Fibroblast of skin of abdomen (primary cell): ENCODE measurements at regions not wholly inside any gene's neighbourhood (a gene's known extent, or its start where the extent isn't known, plus 50 kb on each side); places are given as distances from the start of the nearest gene placed in this dataset.
A peak's percentile ranks its signal among the peaks of the same experiment; 100 is the strongest.

Source experiments
- DNase-seq: peaks from one replicate; pipeline ENCODE4 v3.0.0-alpha.2; 2013

DNA sequence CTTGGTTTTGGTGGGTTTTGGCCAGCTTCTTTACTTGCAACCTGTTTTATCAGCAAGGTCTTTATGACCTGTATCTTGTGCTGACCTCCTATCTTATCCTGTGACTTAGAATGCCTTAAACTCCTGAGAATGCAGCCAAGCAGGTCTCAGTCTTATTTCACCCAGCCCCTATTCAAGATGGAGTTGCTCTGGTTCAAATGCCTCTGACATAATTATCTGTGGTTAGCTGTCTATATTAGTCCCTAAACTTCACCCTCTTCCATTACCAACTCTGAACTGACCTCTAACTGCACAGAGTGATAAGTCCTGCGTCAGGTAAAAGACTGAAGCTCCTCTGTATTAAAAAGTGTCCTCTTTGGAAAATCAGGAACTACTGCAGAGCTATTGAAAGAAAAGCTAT is 61.9 kb upstream of the CD96 start:
- no peak for DNase-seq

DNA sequence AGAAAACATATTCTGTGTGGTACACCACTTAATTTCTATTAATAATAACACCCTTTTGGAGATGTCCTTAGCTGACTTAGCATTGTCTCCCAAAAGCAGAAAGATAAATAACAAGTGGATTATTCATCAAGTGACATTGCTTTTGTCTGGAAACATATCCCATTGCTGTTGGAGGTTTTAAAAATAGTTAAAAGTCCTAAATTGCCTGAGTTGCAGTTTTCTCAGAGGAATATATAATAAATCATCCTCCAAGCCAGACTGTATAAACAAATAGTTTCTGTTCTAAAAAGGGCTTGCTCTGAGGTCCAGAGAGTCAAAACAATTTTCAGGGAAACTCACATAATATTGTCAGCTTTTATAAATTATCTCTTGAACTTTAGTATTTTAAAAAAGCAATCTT is 60.4 kb upstream of the CD96 start:
- peak; percentile 47 for DNase-seq

DNA sequence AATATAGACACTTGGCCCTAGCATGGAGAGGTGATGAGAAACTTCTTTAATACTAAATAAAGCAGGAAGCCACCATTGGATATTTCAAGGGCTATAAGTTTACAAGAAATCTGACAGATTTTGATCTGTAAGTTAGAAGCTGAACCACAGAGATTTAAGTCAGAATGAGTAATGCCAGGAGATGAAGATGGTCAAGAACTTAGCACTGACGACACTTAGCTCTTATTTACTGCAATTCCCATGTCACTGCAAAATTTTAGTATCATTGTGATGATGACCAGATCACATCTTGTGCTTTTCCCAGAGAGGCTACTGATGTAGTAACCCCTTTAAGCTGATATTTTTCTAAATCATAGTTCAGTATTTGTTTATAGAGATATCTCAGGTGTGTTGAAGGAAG is 59.4 kb upstream of the CD96 start:
- DNase-seq, result no peak

DNA sequence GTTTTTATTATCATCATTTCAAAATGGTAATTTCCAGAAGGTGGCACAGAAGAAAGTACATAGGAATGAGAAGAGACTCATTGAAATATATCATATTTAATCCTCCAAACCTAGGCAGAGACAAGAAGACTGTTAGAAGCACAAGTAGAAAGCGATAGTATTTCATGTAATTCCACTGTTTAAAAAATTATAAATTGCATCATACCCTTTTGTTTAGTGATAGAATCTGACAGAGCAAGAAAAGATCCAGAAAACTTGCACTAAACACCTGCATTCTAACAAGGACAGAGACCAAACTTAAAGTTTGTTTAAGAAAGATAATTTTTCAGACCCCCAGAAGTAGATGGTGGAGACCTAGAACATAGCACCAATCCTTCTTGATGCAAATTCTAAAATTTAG is 56.9 kb upstream of the CD96 start:
- no peak for DNase-seq
